H9 (cell line): ENCODE measurements at regions not wholly inside any gene's neighbourhood (a gene's known extent, or its start where the extent isn't known, plus 50 kb on each side); places are given as distances from the start of the nearest gene placed in this dataset.

Experiments
- DNase-seq: peaks from one replicate; pipeline ENCODE4 v3.0.0-alpha.2; 2017
- H2AFZ ChIP-seq: one replicate; pipeline ENCODE4 v1.6.1; 2013; ENCODE audit warnings: mild to moderate bottlenecking, low read length, control low read depth, moderate library complexity
- H2AK5ac ChIP-seq: 2 replicates; pipeline ENCODE4 v1.6.1; 2013; ENCODE audit warnings: low read length, control low read depth, mixed read lengths; ENCODE audit not compliant: insufficient read length
- H2BK120ac ChIP-seq: one replicate; pipeline ENCODE4 v1.6.1; 2013; ENCODE audit warnings: low read depth, mild to moderate bottlenecking, low read length, control low read depth, inconsistent platforms; ENCODE audit not compliant: poor library complexity, severe bottlenecking
- H2BK12ac ChIP-seq: 2 replicates; pipeline ENCODE4 v1.6.1; 2013; ENCODE audit warnings: low read length, control low read depth, mixed read lengths, low read depth; ENCODE audit not compliant: insufficient read length
- H2BK15ac ChIP-seq: 2 replicates; pipeline ENCODE4 v1.6.1; 2013; ENCODE audit warnings: low read depth, low read length, control low read depth
- H2BK20ac ChIP-seq: one replicate; pipeline ENCODE4 v1.6.1; 2013; ENCODE audit warnings: low read depth, mild to moderate bottlenecking, low read length, control low read depth, inconsistent platforms; ENCODE audit not compliant: poor library complexity, severe bottlenecking
- H2BK5ac ChIP-seq: 2 replicates; pipeline ENCODE4 v1.6.1; 2013; ENCODE audit warnings: low read length, control low read depth, mixed read lengths; ENCODE audit not compliant: insufficient read length
- H3K14ac ChIP-seq: 2 replicates; pipeline ENCODE4 v1.6.1; 2013; ENCODE audit warnings: low read length, control low read depth; ENCODE audit not compliant: insufficient read depth
- H3K18ac ChIP-seq: 2 replicates; pipeline ENCODE4 v1.6.1; 2013; ENCODE audit warnings: low read depth, mild to moderate bottlenecking, mixed read lengths, low read length, control low read depth; ENCODE audit not compliant: insufficient read length
- H3K23ac ChIP-seq: 2 replicates; pipeline ENCODE4 v1.6.1; 2013; ENCODE audit warnings: low read length, control low read depth, mixed read lengths, low read depth; ENCODE audit not compliant: insufficient read length
- H3K23me2 ChIP-seq: 2 replicates; pipeline ENCODE4 v1.6.1; 2013; ENCODE audit warnings: low read depth, mild to moderate bottlenecking, mixed read lengths, low read length, control low read depth; ENCODE audit not compliant: insufficient read length, poor library complexity, severe bottlenecking
- H3K27ac ChIP-seq: 2 replicates; pipeline ENCODE4 v1.5.1; 2013; ENCODE audit warnings: low read length, control low read depth, mixed read lengths, low read depth; ENCODE audit not compliant: insufficient read length
- H3K27me3 ChIP-seq: 2 replicates; pipeline ENCODE4 v1.6.1; 2013; ENCODE audit warnings: low read length, control low read depth, inconsistent platforms; ENCODE audit not compliant: insufficient read depth
- H3K4ac ChIP-seq: 2 replicates; pipeline ENCODE4 v1.6.1; 2013; ENCODE audit warnings: low read depth, mild to moderate bottlenecking, control low read depth, inconsistent platforms, low read length, moderate library complexity
- H3K4me1 ChIP-seq: 2 replicates; pipeline ENCODE4 v1.6.1; 2013; ENCODE audit warnings: low read length, control low read depth, inconsistent platforms; ENCODE audit not compliant: insufficient read depth
- H3K4me2 ChIP-seq: 2 replicates; pipeline ENCODE4 v1.6.1; 2013; ENCODE audit warnings: low read length, control low read depth, mixed read lengths; ENCODE audit not compliant: insufficient read length, insufficient read depth
- H3K56ac ChIP-seq: 2 replicates; pipeline ENCODE4 v1.6.1; 2013; ENCODE audit warnings: low read depth, mild to moderate bottlenecking, mixed read lengths, low read length, control low read depth; ENCODE audit not compliant: insufficient read length
- H3K79me1 ChIP-seq: 2 replicates; pipeline ENCODE4 v1.6.1; 2013; ENCODE audit warnings: low read depth, mild to moderate bottlenecking, moderate library complexity, low read length, control low read depth, inconsistent platforms; ENCODE audit not compliant: insufficient read depth, poor library complexity, severe bottlenecking
- H3K79me2 ChIP-seq: 2 replicates; pipeline ENCODE4 v1.6.1; 2013; ENCODE audit warnings: low read length, control low read depth, inconsistent platforms; ENCODE audit not compliant: insufficient read depth
- H3K9ac ChIP-seq: 2 replicates; pipeline ENCODE4 v1.6.1; 2013; ENCODE audit warnings: low read length, control low read depth, mixed read lengths; ENCODE audit not compliant: insufficient read length; ENCODE audit errors: extremely low read depth
- H3K9me3 ChIP-seq: one replicate; pipeline ENCODE4 v1.6.1; 2013; ENCODE audit warnings: low read depth, low read length, inconsistent platforms; ENCODE audit not compliant: control insufficient read depth
- H3T11ph ChIP-seq: one replicate; pipeline ENCODE4 v1.6.1; 2013; ENCODE audit warnings: mild to moderate bottlenecking, low read length, control low read depth, inconsistent platforms
- H4K20me1 ChIP-seq: one replicate; pipeline ENCODE4 v1.6.1; 2013; ENCODE audit not compliant: control insufficient read depth, insufficient read length, insufficient read depth
- H4K5ac ChIP-seq: 2 replicates; pipeline ENCODE4 v1.6.1; 2013; ENCODE audit warnings: low read depth, mild to moderate bottlenecking, mixed read lengths, low read length, control low read depth; ENCODE audit not compliant: insufficient read length
- H4K8ac ChIP-seq: replicated peaks from 2 replicates; pipeline ENCODE4 v1.6.1; 2013; ENCODE audit warnings: low read length, control low read depth, mixed read lengths, low read depth; ENCODE audit not compliant: insufficient read length
- H4K91ac ChIP-seq: 2 replicates; pipeline ENCODE4 v1.6.1; 2013; ENCODE audit warnings: low read depth, mild to moderate bottlenecking, moderate library complexity, mixed read lengths, low read length, control low read depth; ENCODE audit not compliant: insufficient read length
- H3K27ac Mint-ChIP-seq, 3 experiments: 2 replicates in 2 of 3; 3 replicates in 1 of 3; pipeline ENCODE4 v1.8.0; 2020 to 2021; ENCODE audit warnings: mixed read lengths in 3 of 3, mild to moderate bottlenecking in 1 of 3, moderate library complexity in 1 of 3
- H3K27me3 Mint-ChIP-seq: 2 replicates; pipeline ENCODE4 v1.8.0; 2021; ENCODE audit warnings: low read depth, mild to moderate bottlenecking, moderate library complexity, mixed read lengths
- H3K36me3 Mint-ChIP-seq, 3 experiments: 2 replicates in 2 of 3; 3 replicates in 1 of 3; pipeline ENCODE4 v1.8.0; 2020 to 2021; ENCODE audit warnings: low read depth in 3 of 3, mixed read lengths in 3 of 3; ENCODE audit not compliant: insufficient read depth in 1 of 3
- H3K4me1 Mint-ChIP-seq, 2 experiments: 2 replicates each; pipeline ENCODE4 v1.8.0; 2020; ENCODE audit warnings: mixed read lengths in 2 of 2
- H3K4me3 Mint-ChIP-seq, 2 experiments: 2 replicates in 1 of 2; 3 replicates in 1 of 2; pipeline ENCODE4 v1.8.0; 2020 to 2021; ENCODE audit warnings: mild to moderate bottlenecking in 2 of 2, mixed read lengths in 2 of 2, moderate library complexity in 1 of 2
- H3K9me3 Mint-ChIP-seq, 2 experiments: 2 replicates in 1 of 2; 3 replicates in 1 of 2; pipeline ENCODE4 v1.8.0; 2020; ENCODE audit warnings: mild to moderate bottlenecking in 2 of 2, mixed read lengths in 2 of 2, moderate library complexity in 1 of 2
- CTCF ChIP-seq: fragments of 200-600 bp; sonication (generic); conservative IDR thresholded peaks from 3 replicates; pipeline ENCODE4 v1.8.0; 2021; ENCODE audit warnings: antibody characterized with exemption, mild to moderate bottlenecking

- Histone ChIP-seq H3K79me2 (no peaks in the 10 kb centered on the region), H2AFZ (no peak overlapping the region), H2BK15ac (no peak overlapping the region), H2BK120ac (no peak overlapping the region), H3K4me2 (no peak overlapping the region), H4K5ac (no peak overlapping the region), H4K8ac (no peak overlapping the region), H3T11ph (no peak overlapping the region), H3K79me1 (no peaks in the 10 kb centered on the region), H3K4me1 (no peaks in the 10 kb centered on the region), H2BK20ac (no peak overlapping the region), H3K14ac (no peak overlapping the region), H2AK5ac (no peak overlapping the region), H3K27me3 (no peaks in the 10 kb centered on the region), H3K23me2 (no peaks in the 10 kb centered on the region), H3K23ac (no peak overlapping the region), H3K4ac (no peak overlapping the region), H2BK12ac (no peak overlapping the region), H3K56ac (no peak overlapping the region), H3K18ac (no peak overlapping the region), H3K27ac (no peak overlapping the region), H2BK5ac (no peak overlapping the region), H4K91ac (no peak overlapping the region), H4K20me1 (no peaks in the 10 kb centered on the region), H3K9ac (no peak overlapping the region), H3K9me3 (no peaks in the 10 kb centered on the region)
- peak; percentile 40 for TF ChIP-seq CTCF
- Mint-ChIP-seq H3K4me3 (no peak overlapping the region), H3K27ac (no peak overlapping the region), H3K27me3 (no peaks in the 10 kb centered on the region), H3K9me3 (no peaks in the 10 kb centered on the region), H3K36me3 (no peaks in the 10 kb centered on the region), H3K4me1 (no peaks in the 10 kb centered on the region)
- no peak for DNase-seq
Observed at GRCh38 chr6:103854059-103854458, 1005.7 kb downstream of the HACE1 start.
